ENCODE measurements at regions not wholly inside any gene's neighbourhood (a gene's known extent, or its start where the extent isn't known, plus 50 kb on each side); places are given as distances from the start of the nearest gene placed in this dataset.

- ChIA-PET POLR2A (no interaction called here), CTCF (ENCODE audit: low intra/inter-chr PET ratio) (no interaction called here)
- ATAC-seq (no peak), DNase-seq (ENCODE audit: extremely low read depth in 1 of 4, low spot score in 3 of 4) (no peak), FAIRE-seq (no peak)
- Histone ChIP-seq H3K27ac (ENCODE audit: extremely low read depth, low read depth, low read length) (no peak overlapping the region), H3K4me3 (no peak overlapping the region), H3K9me3 (replicated peaks; ENCODE audit: control insufficient read depth, insufficient read depth, low read depth, low read length) (no peaks in the 10 kb centered on the region), H3K9ac (ENCODE audit: insufficient read depth in 1 of 2, low read depth in 2 of 2, low read length in 2 of 2) (no peak overlapping the region), H3K9me1 (ENCODE audit: control insufficient read depth, insufficient read depth, low read length) (no peaks in the 10 kb centered on the region), H3K79me2 (ENCODE audit: control insufficient read depth, insufficient read depth, low read length) (no peaks in the 10 kb centered on the region), H3K27me3 (ENCODE audit: control insufficient read depth in 2 of 2, insufficient read depth in 2 of 2, low read length in 2 of 2) (no peaks in the 10 kb centered on the region; a peak in 1 of 5 replicates), H3K36me3 (ENCODE audit: control insufficient read depth, insufficient read depth, low read length) (no peaks in the 10 kb centered on the region), H2AFZ (ENCODE audit: low read depth, low read length) (no peak overlapping the region), H3K4me2 (ENCODE audit: insufficient read depth, low read length) (no peak overlapping the region), H3K4me1 (replicated peaks in 1 of 2; ENCODE audit: control insufficient read depth in 2 of 2, insufficient read depth in 2 of 2, low read length in 2 of 2) (no peaks in the 10 kb centered on the region), H4K20me1 (replicated peaks; ENCODE audit: control insufficient read depth, insufficient read depth, low read length) (no peaks in the 10 kb centered on the region)
- TF ChIP-seq SMARCB1 (IDR thresholded peaks at IDR 0.05; ENCODE audit: insufficient read length, low read depth): no peak
- TF ChIP-seq ARNT (IDR thresholded peaks at IDR 0.05): no peak
- no peak for TF ChIP-seq ETV5 (CRISPR knock-in tag; IDR thresholded peaks at IDR 0.05; ENCODE audit: low read depth)
- TF ChIP-seq CTCF (IDR thresholded peaks at IDR 0.05 in 2 of 3, conservative IDR thresholded peaks at IDR 0.05 in 1 of 3; ENCODE audit: insufficient read depth in 2 of 3, low read depth in 1 of 3, low read length in 3 of 3): no peak
- TF ChIP-seq TOE1 (IDR thresholded peaks at IDR 0.05; ENCODE audit: borderline replicate concordance): no peak
- TF ChIP-seq TOE1 (CRISPR knock-in tag; IDR thresholded peaks at IDR 0.05; ENCODE audit: borderline replicate concordance, low read depth): no peak
- no peak for TF ChIP-seq GMEB1 (CRISPR knock-in tag; IDR thresholded peaks at IDR 0.05)
- TF ChIP-seq ZKSCAN3 (CRISPR knock-in tag; IDR thresholded peaks at IDR 0.05): no peak
- no peak for TF ChIP-seq FOSL1 (tag; conservative IDR thresholded peaks at IDR 0.05)
- TF ChIP-seq IFI16 (CRISPR knock-in tag; IDR thresholded peaks at IDR 0.05): no peak
- TF ChIP-seq CHD4 (IDR thresholded peaks at IDR 0.05; ENCODE audit: insufficient read depth, insufficient replicate concordance, low read depth, low read length, poor library complexity, severe bottlenecking): no peak
- TF ChIP-seq SMC3 (conservative IDR thresholded peaks at IDR 0.05; ENCODE audit: insufficient read depth, low read depth, low read length): no peak
- no peak for TF ChIP-seq NFIC (IDR thresholded peaks at IDR 0.05)
- in situ Hi-C loops (cut with MboI): no loop called here
- intact Hi-C loops (cut with micrococcal nuclease): no loop called here
- BruUV-seq (replicated peaks): no TSS peak
- 3% methylated on average over 4 of the region's 4 CpGs for WGBS (ENCODE audit: insufficient coverage, low coverage, missing lambda C conversion rate)
Measured at GRCh38 chr1:219049501-219049900, 124.2 kb upstream of the LYPLAL1 start.
